Neural cell (in vitro differentiated cells): ENCODE measurements at regions not wholly inside any gene's neighbourhood (a gene's known extent, or its start where the extent isn't known, plus 50 kb on each side); places are given as distances from the start of the nearest gene placed in this dataset.

Source experiments
- H2AFZ ChIP-seq: fragments of 200-600, 300-800 bp; sonication (generic), shearing (Covaris generic); 2 replicates; pipeline ENCODE4 v1.6.0; 2014; ENCODE audit warnings: low read depth, mild to moderate bottlenecking, antibody characterized with exemption, low read length, moderate library complexity
- H3F3A ChIP-seq: fragments of 200-600 bp; shearing (Covaris generic); 2 replicates; pipeline ENCODE4 v1.6.1; 2016; ENCODE audit warnings: mild to moderate bottlenecking, moderate library complexity, mixed read lengths, antibody characterized with exemption, low read length; ENCODE audit not compliant: insufficient read depth, poor library complexity, severe bottlenecking
- H3K27ac ChIP-seq: fragments of 200-600, 300-800 bp; sonication (generic), shearing (Covaris generic); 2 replicates; pipeline ENCODE4 v1.5.1; 2014; ENCODE audit warnings: mild to moderate bottlenecking, low read length, moderate library complexity
- H3K27me3 ChIP-seq: fragments of 300-800, 200-600 bp; sonication (generic), shearing (Covaris generic); 2 replicates; pipeline ENCODE4 v1.6.0; 2014; ENCODE audit warnings: mild to moderate bottlenecking, low read depth, low read length, moderate library complexity; ENCODE audit not compliant: insufficient read depth
- H3K36me3 ChIP-seq: fragments of 300-800, 200-600 bp; sonication (generic), shearing (Covaris generic); 2 replicates; pipeline ENCODE4 v1.5.1; 2014; ENCODE audit warnings: mild to moderate bottlenecking, antibody characterized with exemption, low read length, moderate library complexity; ENCODE audit not compliant: insufficient read depth
- H3K4me2 ChIP-seq: fragments of 300-800, 200-600 bp; sonication (generic), shearing (Covaris generic); 2 replicates; pipeline ENCODE4 v1.6.0; 2014; ENCODE audit warnings: mild to moderate bottlenecking, low read length
- H3K4me3 ChIP-seq: fragments of 300-800, 200-600 bp; sonication (generic), shearing (Covaris generic); 2 replicates; pipeline ENCODE4 v1.5.1; 2014; ENCODE audit warnings: mild to moderate bottlenecking, low read length, moderate library complexity
- H3K79me2 ChIP-seq: fragments of 200-600 bp; shearing (Covaris generic); replicated peaks from 2 replicates; pipeline ENCODE4 v1.6.0; 2014; ENCODE audit warnings: mild to moderate bottlenecking, low read length, moderate library complexity; ENCODE audit not compliant: insufficient read depth
- H3K9ac ChIP-seq: fragments of 300-800, 200-600 bp; sonication (generic), shearing (Covaris generic); 2 replicates; pipeline ENCODE4 v1.6.1; 2016; ENCODE audit warnings: mild to moderate bottlenecking, low read length, mixed read lengths
- H3K9me2 ChIP-seq: fragments of 200-600 bp; shearing (Covaris generic); 2 replicates; pipeline ENCODE4 v1.6.1; 2016; ENCODE audit warnings: mild to moderate bottlenecking, low read length, mixed read lengths; ENCODE audit not compliant: insufficient read depth
- H3K9me3 ChIP-seq: fragments of 200-600, 300-800 bp; sonication (generic), shearing (Covaris generic); 2 replicates; pipeline ENCODE4 v1.6.1; 2016; ENCODE audit warnings: mild to moderate bottlenecking, mixed run types, low read length, moderate library complexity, mixed read lengths
- H4K20me1 ChIP-seq: fragments of 200-600 bp; shearing (Covaris generic); 2 replicates; pipeline ENCODE4 v1.6.1; 2016; ENCODE audit warnings: mild to moderate bottlenecking, mixed run types; ENCODE audit not compliant: insufficient read depth
- CTCF ChIP-seq: fragments of 450-650 bp; IDR thresholded peaks from 2 replicates; pipeline ENCODE4 v1.5.1; 2014; ENCODE audit warnings: antibody characterized with exemption, mild to moderate bottlenecking, moderate library complexity; ENCODE audit not compliant: poor library complexity, severe bottlenecking
- EP300 ChIP-seq: fragments of 450-650 bp; conservative IDR thresholded peaks from 2 replicates; pipeline ENCODE4 v1.6.1; 2014; ENCODE audit warnings: antibody characterized with exemption, mild to moderate bottlenecking, moderate library complexity; ENCODE audit not compliant: poor library complexity, severe bottlenecking
- EZH2 ChIP-seq: fragments of 200-600, 300-800 bp; shearing (Covaris generic), sonication (generic); IDR thresholded peaks from 2 replicates; pipeline ENCODE4 v1.6.1; 2014; ENCODE audit warnings: antibody characterized with exemption, low read length, borderline replicate concordance, mild to moderate bottlenecking; ENCODE audit not compliant: insufficient read depth, poor library complexity, severe bottlenecking
- MXI1 ChIP-seq: fragments of 450-650 bp; conservative IDR thresholded peaks from 2 replicates; pipeline ENCODE4 v1.6.1; 2014; ENCODE audit warnings: antibody characterized with exemption, mild to moderate bottlenecking; ENCODE audit not compliant: poor library complexity, severe bottlenecking
- POLR2AphosphoS5 ChIP-seq: IDR thresholded peaks from 2 replicates; pipeline ENCODE4 v1.6.1; 2012
- RAD21 ChIP-seq: fragments of 450-650 bp; conservative IDR thresholded peaks from 2 replicates; pipeline ENCODE4 v1.6.1; 2014; ENCODE audit warnings: antibody characterized with exemption, mild to moderate bottlenecking, moderate library complexity
- REST ChIP-seq: IDR thresholded peaks from 2 replicates; pipeline ENCODE4 v1.6.1; 2012; ENCODE audit warnings: borderline replicate concordance
- SMC3 ChIP-seq: fragments of 450-650 bp; conservative IDR thresholded peaks from 2 replicates; pipeline ENCODE4 v1.6.1; 2014; ENCODE audit warnings: antibody characterized with exemption, mild to moderate bottlenecking, moderate library complexity; ENCODE audit not compliant: poor library complexity
- TAF1 ChIP-seq: IDR thresholded peaks from 2 replicates; pipeline ENCODE4 v1.6.1; 2012; ENCODE audit warnings: low read depth

GRCh38 chr2:204032301-204032700, 95.7 kb downstream of the ICOS start:
- no peaks in the 10 kb centered on the region for H4K20me1 ChIP-seq
- H3K4me2 ChIP-seq, result no peak overlapping the region
- H3K4me3 ChIP-seq, result no peak overlapping the region
- H3K27ac ChIP-seq, result no peak overlapping the region
- no peaks in the 10 kb centered on the region for H3K36me3 ChIP-seq
- no peak overlapping the region for H3K9ac ChIP-seq
- H2AFZ ChIP-seq, result no peak overlapping the region
- H3F3A ChIP-seq, result no peaks in the 10 kb centered on the region
- H3K79me2 ChIP-seq, result no peaks in the 10 kb centered on the region
- H3K27me3 ChIP-seq, result no peaks in the 10 kb centered on the region
- no peak for TF ChIP-seq RAD21
- no peaks in the 10 kb centered on the region for H3K9me3 ChIP-seq
- H3K9me2 ChIP-seq, result no peaks in the 10 kb centered on the region

- H3K79me2 ChIP-seq, result no peaks in the 10 kb centered on the region
- no peak overlapping the region for H3K9ac ChIP-seq
- H3K4me3 ChIP-seq, result no peak overlapping the region
- H3K36me3 ChIP-seq, result no peaks in the 10 kb centered on the region
- H4K20me1 ChIP-seq, result no peaks in the 10 kb centered on the region
- no peak overlapping the region for H3K27ac ChIP-seq
- no peaks in the 10 kb centered on the region for H3K27me3 ChIP-seq
- no peaks in the 10 kb centered on the region for H3K9me2 ChIP-seq
- H2AFZ ChIP-seq, result no peak overlapping the region
- H3K4me2 ChIP-seq, result no peak overlapping the region
- no peaks in the 10 kb centered on the region for H3F3A ChIP-seq
- TF ChIP-seq REST, result no peak
- no peak for TF ChIP-seq CTCF
- no peak for TF ChIP-seq RAD21
- TF ChIP-seq MXI1, result no peak
- no peak for TF ChIP-seq EZH2
- no peak for TF ChIP-seq TAF1
- no peak for TF ChIP-seq EP300
- TF ChIP-seq POLR2AphosphoS5, result no peak
- no peak for TF ChIP-seq SMC3
- H3K9me3 ChIP-seq, result no peaks in the 10 kb centered on the region
These were observed 97.3 kb downstream of the ICOS start for GRCh38 chr2:204033611-204034495.
